ENCODE measurements at regions not wholly inside any gene's neighbourhood (a gene's known extent, or its start where the extent isn't known, plus 50 kb on each side); places are given as distances from the start of the nearest gene placed in this dataset.

DNA sequence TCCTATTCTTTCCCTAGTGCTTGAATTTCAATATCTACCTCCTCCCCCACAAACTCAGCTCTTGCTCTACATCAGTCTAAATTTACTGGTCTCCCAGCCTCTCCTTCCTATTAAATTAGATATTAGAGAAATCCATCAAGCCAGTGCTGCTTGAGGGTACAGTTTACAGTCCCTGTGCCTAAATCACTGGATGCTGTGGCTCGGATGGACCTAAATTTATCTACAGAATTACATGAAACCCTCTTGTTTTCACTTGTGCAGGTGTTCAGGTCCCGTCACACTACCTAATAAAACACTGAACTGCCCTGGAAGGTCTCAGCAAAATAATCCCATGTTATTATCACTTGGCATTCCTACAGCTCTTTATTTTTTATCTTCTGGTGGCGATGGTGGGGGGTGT lies 134.7 kb upstream of the E2F8 start:
- TF ChIP-seq CTCF (IDR thresholded peaks at IDR 0.05): no peak
- no peak for TF ChIP-seq POLR2AphosphoS5 (IDR thresholded peaks at IDR 0.05)
- TF ChIP-seq POLR2A (IDR thresholded peaks at IDR 0.05): no peak

Measured in prostate gland (tissue), 2 donors.